IMR-90 (cell line): ENCODE measurements at regions not wholly inside any gene's neighbourhood (a gene's known extent, or its start where the extent isn't known, plus 50 kb on each side); places are given as distances from the start of the nearest gene placed in this dataset.

Experiments
- ATAC-seq: fragments of 200-7000 bp; cut with Tn5 transposase; 2 replicates; pipeline ENCODE4 v1.9.1; 2020; ENCODE audit warnings: low read depth, mild to moderate bottlenecking, moderate library complexity
- BruUV-seq: library from RNA; stranded (reverse); fragments of 400-500 nt; replicated peaks from 2 replicates; lab custom pipeline; 2021; lab: Mats Ljungman, UMichigan
- CTCF ChIA-PET: fragments of 300-600 bp; formaldehyde crosslinking; extraction: SDS; loops from one replicate; lab custom pipeline; 2021; ENCODE audit warnings: antibody characterized with exemption; lab: Yijun Ruan, JAX
- POLR2A ChIA-PET: fragments of 300-600 bp; sonication (Branson Sonifier 250); formaldehyde crosslinking; loops from one replicate; lab custom pipeline; 2022; ENCODE audit warnings: antibody characterized with exemption; ENCODE audit not compliant: unreplicated experiment; lab: Charles Lee
- DNase-seq: peaks from one replicate; pipeline ENCODE4 v3.0.0; 2013
- H2AFZ ChIP-seq: replicated peaks from 2 replicates; pipeline ENCODE3; 2013; ENCODE audit warnings: low read length, mild to moderate bottlenecking; ENCODE audit not compliant: poor library complexity
- H2AK5ac ChIP-seq: 2 replicates; pipeline ENCODE4 v1.6.1; 2013; ENCODE audit warnings: low read depth, low read length, inconsistent platforms
- H2AK9ac ChIP-seq: replicated peaks from 2 replicates; pipeline ENCODE3; 2013; ENCODE audit warnings: mild to moderate bottlenecking, low read depth, low read length, moderate library complexity; ENCODE audit not compliant: poor library complexity
- H2BK120ac ChIP-seq: 2 replicates; pipeline ENCODE4 v1.6.1; 2013; ENCODE audit warnings: low read depth, low read length, inconsistent platforms
- H2BK15ac ChIP-seq: 3 replicates; pipeline ENCODE4 v1.6.1; 2013; ENCODE audit warnings: low read depth, low read length, inconsistent platforms
- H2BK20ac ChIP-seq: 2 replicates; pipeline ENCODE4 v1.6.1; 2013; ENCODE audit warnings: low read depth, mild to moderate bottlenecking, inconsistent platforms, low read length, moderate library complexity
- H2BK5ac ChIP-seq: 2 replicates; pipeline ENCODE4 v1.6.1; 2013; ENCODE audit warnings: mild to moderate bottlenecking, low read depth, low read length, inconsistent platforms; ENCODE audit not compliant: poor library complexity, severe bottlenecking
- H3K14ac ChIP-seq: replicated peaks from 2 replicates; pipeline ENCODE4 v1.6.1; 2013; ENCODE audit warnings: low read depth, low read length, inconsistent platforms
- H3K18ac ChIP-seq: 2 replicates; pipeline ENCODE4 v1.6.1; 2013; ENCODE audit warnings: low read depth, low read length, control low read depth
- H3K23ac ChIP-seq: 2 replicates; pipeline ENCODE4 v1.6.1; 2013; ENCODE audit warnings: low read depth, low read length, inconsistent platforms
- H3K27ac ChIP-seq: 2 replicates; pipeline ENCODE4 v1.5.1; 2013; ENCODE audit warnings: mild to moderate bottlenecking, control low read depth, low read length; ENCODE audit not compliant: insufficient read depth
- H3K27me3 ChIP-seq: 2 replicates; pipeline ENCODE4 v1.6.1; 2013; ENCODE audit warnings: low read length; ENCODE audit not compliant: control insufficient read depth, insufficient read depth
- H3K36me3 ChIP-seq: 2 replicates; pipeline ENCODE4 v1.6.1; 2013; ENCODE audit warnings: low read length, mixed read lengths; ENCODE audit not compliant: control insufficient read depth, insufficient read depth
- H3K4ac ChIP-seq: 2 replicates; pipeline ENCODE4 v1.6.1; 2013; ENCODE audit warnings: low read depth, low read length, inconsistent platforms
- H3K4me1 ChIP-seq: 2 replicates; pipeline ENCODE4 v1.6.1; 2013; ENCODE audit warnings: low read length, mixed read lengths; ENCODE audit not compliant: control insufficient read depth, insufficient read depth
- H3K4me2 ChIP-seq: 2 replicates; pipeline ENCODE4 v1.6.1; 2013; ENCODE audit warnings: low read depth, mild to moderate bottlenecking, control low read depth, low read length, moderate library complexity
- H3K4me3 ChIP-seq: 2 replicates; pipeline ENCODE4 v1.5.1; 2013; ENCODE audit warnings: low read depth, mild to moderate bottlenecking, control low read depth, low read length, moderate library complexity; ENCODE audit not compliant: insufficient read depth
- H3K56ac ChIP-seq: 2 replicates; pipeline ENCODE4 v1.6.1; 2013; ENCODE audit warnings: low read length, inconsistent platforms; ENCODE audit not compliant: insufficient read depth; ENCODE audit errors: extremely low read depth
- H3K79me1 ChIP-seq, 2 experiments: 2 replicates each; pipeline ENCODE4 v1.6.1; 2013; ENCODE audit warnings: low read length in 2 of 2, inconsistent platforms in 1 of 2, low read depth in 1 of 2
- H3K9ac ChIP-seq: 2 replicates; pipeline ENCODE4 v1.6.1; 2013; ENCODE audit warnings: low read depth, low read length, control low read depth
- H3K9me1 ChIP-seq: 2 replicates; pipeline ENCODE4 v1.6.1; 2013; ENCODE audit warnings: low read length, inconsistent platforms; ENCODE audit not compliant: insufficient read depth
- H3K9me3 ChIP-seq: 2 replicates; pipeline ENCODE4 v1.6.1; 2013; ENCODE audit warnings: low read length; ENCODE audit not compliant: control insufficient read depth, insufficient read depth
- H4K20me1 ChIP-seq: 2 replicates; pipeline ENCODE4 v1.6.1; 2013; ENCODE audit warnings: low read length, inconsistent platforms; ENCODE audit not compliant: insufficient read depth
- H4K5ac ChIP-seq: 2 replicates; pipeline ENCODE4 v1.6.1; 2013; ENCODE audit warnings: mild to moderate bottlenecking, low read depth, low read length, control low read depth
- H4K8ac ChIP-seq, 2 experiments: 2 replicates each; pipeline ENCODE4 v1.6.1; 2013; ENCODE audit warnings: low read depth in 2 of 2, low read length in 2 of 2, control low read depth in 1 of 2, inconsistent platforms in 1 of 2
- H4K91ac ChIP-seq: 2 replicates; pipeline ENCODE4 v1.6.1; 2013; ENCODE audit warnings: low read depth, low read length, inconsistent platforms; ENCODE audit not compliant: insufficient read depth
- FOS ChIP-seq: fragments of 150-350 bp; IDR thresholded peaks from 2 replicates; pipeline ENCODE4 v1.6.1; 2016; ENCODE audit warnings: low read depth, low read length
- RAD21 ChIP-seq: IDR thresholded peaks from 2 replicates; pipeline ENCODE4 v1.6.1; 2012; ENCODE audit warnings: low read length, improper control_type of control experiment
- WGBS, 2 experiments: methylation state at CpG; one replicate each; pipeline versions ENCODE4 v1.1.5 to v1.1.7; 2013; ENCODE audit warnings: missing lambda C conversion rate in 2 of 2; ENCODE audit not compliant: insufficient read length in 1 of 2; ENCODE audit errors: extremely low coverage in 2 of 2; 5-methylcytosine and 5-hydroxymethylcytosine counted together
- dilution Hi-C: fragments of 300-500 bp; cut with HindIII; formaldehyde crosslinking; loops from one replicate; pipeline ENCODE4 v1.14.3; 2018; ENCODE audit warnings: low sequenced_read_pairs; ENCODE audit not compliant: unreplicated experiment
- in situ Hi-C: fragments of 300-500 bp; cut with MboI; formaldehyde crosslinking; loops from 3 replicates; pipeline ENCODE4 v1.14.3; 2019; ENCODE audit warnings: low sequenced_read_pairs, inconsistent platforms, mixed read lengths
- intact Hi-C: fragments of 100-400 bp; cut with micrococcal nuclease; formaldehyde crosslinking; loops from 2 replicates; pipeline ENCODE4 v1.10.0; 2022
- TF ChIP-seq, protein P1 (sequence below): fragments of 150-350 bp; IDR thresholded peaks from 2 replicates; pipeline ENCODE4 v1.6.1; 2016; ENCODE audit warnings: low read depth, mild to moderate bottlenecking, low read length, moderate library complexity, borderline replicate concordance

DNA sequence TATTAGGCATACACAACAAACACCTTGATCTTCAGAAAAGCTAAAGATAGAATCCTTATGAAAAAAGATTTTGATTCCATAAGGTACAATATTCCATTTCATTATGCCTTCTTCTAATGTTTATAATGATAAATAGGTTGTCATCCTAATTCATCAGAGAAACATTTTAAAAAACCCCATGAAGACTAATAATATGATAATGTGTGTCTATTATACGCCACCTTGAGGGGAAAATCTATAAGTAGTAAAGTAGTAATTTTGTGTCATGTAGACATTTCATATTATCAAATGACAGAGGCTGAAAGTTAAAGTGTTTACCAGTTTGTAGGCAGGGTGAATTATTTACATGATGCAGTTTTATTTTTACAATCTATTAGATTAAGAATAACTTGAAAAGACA, 524.3 kb downstream of the GBE1 start:
- Histone ChIP-seq H4K8ac (no peak overlapping the region), H3K4me1 (no peaks in the 10 kb centered on the region), H4K20me1 (no peaks in the 10 kb centered on the region), H3K27ac (no peak overlapping the region), H3K36me3 (no peaks in the 10 kb centered on the region), H4K91ac (no peak overlapping the region), H3K23ac (no peak overlapping the region), H3K9me3 (no peaks in the 10 kb centered on the region), H3K4ac (no peak overlapping the region), H3K9me1 (no peaks in the 10 kb centered on the region), H3K79me1 (no peaks in the 10 kb centered on the region), H4K5ac (no peak overlapping the region), H2AK9ac (no peak overlapping the region), H2BK120ac (no peak overlapping the region), H2AFZ (no peak overlapping the region), H2BK20ac (no peak overlapping the region), H3K9ac (no peak overlapping the region), H3K18ac (no peak overlapping the region), H3K14ac (no peak overlapping the region), H2BK15ac (no peak overlapping the region), H3K4me3 (no peak overlapping the region), H2AK5ac (no peak overlapping the region), H3K56ac (no peak overlapping the region), H3K4me2 (no peak overlapping the region), H3K27me3 (no peaks in the 10 kb centered on the region), H2BK5ac (no peak overlapping the region)
- in situ Hi-C loops (no loop called here), dilution Hi-C loops (no loop called here), intact Hi-C loops (no loop called here)
- POLR2A ChIA-PET, result no interaction called here
- DNase-seq, result no peak
- CTCF ChIA-PET, result interaction anchor here (0.6 kb wide), 1 partner anchor 18 kb away, joined by 3 read pairs; no protein-coding TSS in a partner anchor
- no peak for ATAC-seq
- BruUV-seq, result no TSS peak
- no peak for TF ChIP-seq FOS
- TF ChIP-seq, protein P1, sequence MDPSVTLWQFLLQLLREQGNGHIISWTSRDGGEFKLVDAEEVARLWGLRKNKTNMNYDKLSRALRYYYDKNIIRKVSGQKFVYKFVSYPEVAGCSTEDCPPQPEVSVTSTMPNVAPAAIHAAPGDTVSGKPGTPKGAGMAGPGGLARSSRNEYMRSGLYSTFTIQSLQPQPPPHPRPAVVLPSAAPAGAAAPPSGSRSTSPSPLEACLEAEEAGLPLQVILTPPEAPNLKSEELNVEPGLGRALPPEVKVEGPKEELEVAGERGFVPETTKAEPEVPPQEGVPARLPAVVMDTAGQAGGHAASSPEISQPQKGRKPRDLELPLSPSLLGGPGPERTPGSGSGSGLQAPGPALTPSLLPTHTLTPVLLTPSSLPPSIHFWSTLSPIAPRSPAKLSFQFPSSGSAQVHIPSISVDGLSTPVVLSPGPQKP, result no peak
- TF ChIP-seq RAD21, result no peak
- no CpG with 5 or more reads among the region's 1 CpG for WGBS, 2 experiments
